Right lobe of liver (tissue), 4 donors: ENCODE measurements at regions not wholly inside any gene's neighbourhood (a gene's known extent, or its start where the extent isn't known, plus 50 kb on each side); places are given as distances from the start of the nearest gene placed in this dataset.

Source experiments
- POLR2A ChIP-seq: fragments of 450-650 bp; IDR thresholded peaks from one replicate; pipeline ENCODE4 v1.6.1; 2017; ENCODE audit warnings: antibody characterized with exemption, mild to moderate bottlenecking
- TF ChIP-seq, protein P1 (sequence below), 4 donors: fragments of 200-600 bp in 3 of 4; fragments of 450-650 bp in 1 of 4; IDR thresholded peaks; one replicate each; pipeline versions ENCODE4 v1.5.1 to v1.8.0; 2016 to 2022; ENCODE audit warnings: antibody characterized with exemption in 4 of 4, mild to moderate bottlenecking in 2 of 4
- donor health status: DM: no; HTN: no; CAD: no.
- donor health status: DM: no; HTN: no; CAD: no.
- donor health status: DM: no; HTN: yes; CAD: no.

GRCh38 chr20:22381812-22382416, 202.5 kb downstream of the FOXA2 start:
- TF ChIP-seq, protein P1, sequence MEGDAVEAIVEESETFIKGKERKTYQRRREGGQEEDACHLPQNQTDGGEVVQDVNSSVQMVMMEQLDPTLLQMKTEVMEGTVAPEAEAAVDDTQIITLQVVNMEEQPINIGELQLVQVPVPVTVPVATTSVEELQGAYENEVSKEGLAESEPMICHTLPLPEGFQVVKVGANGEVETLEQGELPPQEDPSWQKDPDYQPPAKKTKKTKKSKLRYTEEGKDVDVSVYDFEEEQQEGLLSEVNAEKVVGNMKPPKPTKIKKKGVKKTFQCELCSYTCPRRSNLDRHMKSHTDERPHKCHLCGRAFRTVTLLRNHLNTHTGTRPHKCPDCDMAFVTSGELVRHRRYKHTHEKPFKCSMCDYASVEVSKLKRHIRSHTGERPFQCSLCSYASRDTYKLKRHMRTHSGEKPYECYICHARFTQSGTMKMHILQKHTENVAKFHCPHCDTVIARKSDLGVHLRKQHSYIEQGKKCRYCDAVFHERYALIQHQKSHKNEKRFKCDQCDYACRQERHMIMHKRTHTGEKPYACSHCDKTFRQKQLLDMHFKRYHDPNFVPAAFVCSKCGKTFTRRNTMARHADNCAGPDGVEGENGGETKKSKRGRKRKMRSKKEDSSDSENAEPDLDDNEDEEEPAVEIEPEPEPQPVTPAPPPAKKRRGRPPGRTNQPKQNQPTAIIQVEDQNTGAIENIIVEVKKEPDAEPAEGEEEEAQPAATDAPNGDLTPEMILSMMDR (IDR thresholded peaks at IDR 0.05) = no peak
- TF ChIP-seq POLR2A = no peak
